Body of pancreas (tissue), 4 donors: ENCODE measurements at regions not wholly inside any gene's neighbourhood (a gene's known extent, or its start where the extent isn't known, plus 50 kb on each side); places are given as distances from the start of the nearest gene placed in this dataset.

ENCODE experiments used
- CTCF ChIP-seq, 7 experiments: fragments of 450-650 bp in 4 of 7; fragments of 200-600 bp in 3 of 7; sonication (generic) in 3 of 7; IDR thresholded peaks; one replicate each; pipeline ENCODE4 v1.5.1; 2016 to 2019; ENCODE audit warnings: antibody characterized with exemption in 7 of 7
- POLR2A ChIP-seq, 3 donors: fragments of 450-650 bp; IDR thresholded peaks; one replicate each; pipeline ENCODE4 v1.6.1; 2016; ENCODE audit warnings: antibody characterized with exemption in 3 of 3, mild to moderate bottlenecking in 2 of 3

- TF ChIP-seq CTCF (IDR thresholded peaks at IDR 0.05) (no peak), POLR2A (IDR thresholded peaks at IDR 0.05) (no peak)
Measured at GRCh38 chr2:23121968-23122648, 262.9 kb upstream of the KLHL29 start.
